Heart right ventricle (tissue), 16 donors: ENCODE measurements at regions not wholly inside any gene's neighbourhood (a gene's known extent, or its start where the extent isn't known, plus 50 kb on each side); places are given as distances from the start of the nearest gene placed in this dataset.

Experiments
- ATAC-seq, 8 donors: fragments of 200-7000 bp; cut with Tn5 transposase; one replicate each; pipeline ENCODE4 v1.9.1; 2020; ENCODE audit warnings: mild to moderate bottlenecking in 8 of 8, moderate library complexity in 8 of 8, moderate number of reproducible peaks in 1 of 8
- DNase-seq, 2 donors: peaks; one replicate each; pipeline ENCODE4 v3.0.0-alpha.2; 2020
- H3K27ac ChIP-seq, 10 donors: fragments of 200-600 bp; sonication (generic) in 2 of 10; one replicate each; pipeline versions ENCODE4 v1.5.0 to v1.8.0; 2020 to 2022; ENCODE audit warnings: mild to moderate bottlenecking in 3 of 10
- H3K27me3 ChIP-seq, 7 donors: fragments of 200-600 bp; one replicate each; pipeline ENCODE4 v1.8.0; 2021 to 2022; ENCODE audit warnings: mild to moderate bottlenecking in 2 of 7
- H3K36me3 ChIP-seq, 9 donors: fragments of 200-600 bp; sonication (generic) in 1 of 9; one replicate each; pipeline versions ENCODE4 v1.5.0 to v1.8.0; 2020 to 2022; ENCODE audit warnings: mild to moderate bottlenecking in 2 of 9
- H3K4me1 ChIP-seq, 9 donors: fragments of 200-600 bp; sonication (generic) in 1 of 9; one replicate each; pipeline versions ENCODE4 v1.5.0 to v1.8.0; 2020 to 2022; ENCODE audit warnings: mild to moderate bottlenecking in 4 of 9
- H3K4me3 ChIP-seq, 10 donors: fragments of 200-600 bp; sonication (generic) in 2 of 10; one replicate each; pipeline versions ENCODE4 v1.5.0 to v1.8.0; 2020 to 2022; ENCODE audit warnings: mild to moderate bottlenecking in 7 of 10, moderate library complexity in 2 of 10
- H3K9me3 ChIP-seq, 11 donors: fragments of 200-600 bp in 10 of 11; sonication (generic) in 2 of 11; one replicate each; pipeline versions ENCODE4 v1.5.0 to v1.8.0; 2013 to 2022; ENCODE audit warnings: mild to moderate bottlenecking in 2 of 11, control low read depth in 1 of 11, moderate library complexity in 1 of 11
- WGBS, 2 donors: extraction: QIAGEN DNeasy Blood & Tissue Kit; methylation state at CpG; one replicate each; pipeline ENCODE4 v1.1.7; 2013; ENCODE audit warnings: inconsistent platforms in 1 of 2; 5-methylcytosine and 5-hydroxymethylcytosine counted together
- intact Hi-C, 10 donors: fragments of 100-400 bp; cut with DNase I; formaldehyde crosslinking; loops; one replicate each; pipeline versions ENCODE4 v1.11.1 to v1.14.2; 2022
- microRNA-seq, 2 donors: library from miRNA; unstranded; fragments of <30 nt; microRNA quantifications; one replicate each; pipeline ENCODE4 v1.2.0, GENCODE V29; 2021
- TF ChIP-seq, protein P1 (sequence below), 9 donors: fragments of 200-600 bp; sonication (generic) in 2 of 9; IDR thresholded peaks; one replicate each; pipeline versions ENCODE4 v1.5.0 to v1.8.0; 2021 to 2022; ENCODE audit warnings: antibody characterized with exemption in 9 of 9, mild to moderate bottlenecking in 5 of 9, moderate library complexity in 1 of 9
- donor health status: Arrhythmogenic right ventricular cardiomyopathy.
- donor health status: ischemic (EF 13 %, LVEDD 7.1; RV severe dilation, severe dysfunction).
- donor health status: healthy with polysubstance abuse.
- donor health status: DM: no; HTN: yes; CAD: no.
- donor health status: DM: no; HTN: no; CAD: no.
- donor health status: ischemic (EF 25% LVEDD 6.9; RV normal size, moderate dysfunction).
- donor health status: ischemic (EF 25% LVEDD 5.7; RV mildly dilated, moderate dysfunction).
- donor health status: healthy.
- donor health status: DM: yes; HTN: yes; CAD: no.
- donor health status: Ischemic cardiomyopathy.
- donor health status: ischemic (EF 35%, LVEDD 5.7; RV mildly dilated, moderate dysfunction).
- donor health status: nonischemic (EF 11% LVEDD 7.7; RV severe dilation, severe dysfunction).
- donor health status: DM: yes; HTN: yes; CAD: no.
- donor health status: PGD.
- donor health status: ischemic (EF 29% LVEDD 5.4; RV normal size, mild dysfunction).
- donor health status: nonischemic (EF 23%, LVEDD 6.1; RV moderate dilation, normal function).

DNA sequence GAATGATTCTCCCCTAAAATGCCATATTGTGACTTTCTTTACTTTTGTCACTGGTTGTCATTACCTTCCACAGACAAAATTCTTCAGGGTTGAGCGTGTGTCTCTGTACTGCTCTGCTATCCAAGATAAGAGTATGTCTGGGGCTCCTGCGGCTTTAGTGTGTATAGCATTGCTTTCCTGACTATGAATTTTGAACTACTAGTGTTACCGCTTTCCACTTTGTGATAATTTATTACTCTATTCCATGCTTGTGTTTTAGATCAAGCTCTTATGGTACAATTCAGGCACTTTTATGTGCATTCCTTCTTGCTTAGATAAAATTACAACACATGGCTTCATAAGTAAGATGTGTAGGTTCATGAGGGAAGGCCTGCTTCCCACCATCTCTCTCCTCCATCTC, 51.5 kb upstream of the MEF2C start:
- no peak for DNase-seq
- peaks cover 0 to 7% (median 0%) of the 10 kb centered on the region in 9 donors for H3K4me1 ChIP-seq
- no peaks in the 10 kb centered on the region for H3K9me3 ChIP-seq
- intact Hi-C loops: no loop called here
- TF ChIP-seq, protein P1, sequence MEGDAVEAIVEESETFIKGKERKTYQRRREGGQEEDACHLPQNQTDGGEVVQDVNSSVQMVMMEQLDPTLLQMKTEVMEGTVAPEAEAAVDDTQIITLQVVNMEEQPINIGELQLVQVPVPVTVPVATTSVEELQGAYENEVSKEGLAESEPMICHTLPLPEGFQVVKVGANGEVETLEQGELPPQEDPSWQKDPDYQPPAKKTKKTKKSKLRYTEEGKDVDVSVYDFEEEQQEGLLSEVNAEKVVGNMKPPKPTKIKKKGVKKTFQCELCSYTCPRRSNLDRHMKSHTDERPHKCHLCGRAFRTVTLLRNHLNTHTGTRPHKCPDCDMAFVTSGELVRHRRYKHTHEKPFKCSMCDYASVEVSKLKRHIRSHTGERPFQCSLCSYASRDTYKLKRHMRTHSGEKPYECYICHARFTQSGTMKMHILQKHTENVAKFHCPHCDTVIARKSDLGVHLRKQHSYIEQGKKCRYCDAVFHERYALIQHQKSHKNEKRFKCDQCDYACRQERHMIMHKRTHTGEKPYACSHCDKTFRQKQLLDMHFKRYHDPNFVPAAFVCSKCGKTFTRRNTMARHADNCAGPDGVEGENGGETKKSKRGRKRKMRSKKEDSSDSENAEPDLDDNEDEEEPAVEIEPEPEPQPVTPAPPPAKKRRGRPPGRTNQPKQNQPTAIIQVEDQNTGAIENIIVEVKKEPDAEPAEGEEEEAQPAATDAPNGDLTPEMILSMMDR (IDR thresholded peaks at IDR 0.05): no peak
- H3K27ac ChIP-seq: no peak overlapping the region
- H3K36me3 ChIP-seq: no peaks in the 10 kb centered on the region
- ATAC-seq: no peak
- H3K4me3 ChIP-seq: no peak overlapping the region
- no peaks in the 10 kb centered on the region for H3K27me3 ChIP-seq
- WGBS, 2 donors: 92 to 97% methylated on average over 3 of the region's 3 CpGs

Small RNAs in the stretch of these regions (microRNA-seq; reads per million reads assigned to microRNA genes)
- gene MIR3660: 0 reads per million in 2 donors
